ENCODE measurements at regions not wholly inside any gene's neighbourhood (a gene's known extent, or its start where the extent isn't known, plus 50 kb on each side); places are given as distances from the start of the nearest gene placed in this dataset.
A peak's percentile ranks its signal among the peaks of the same experiment; 100 is the strongest.

GRCh38 chr16:85520853-85521521, 92.1 kb upstream of the GSE1 start (continued):
- TF ChIP-seq SNAPC4 (CRISPR knock-in tag; IDR thresholded peaks at IDR 0.05) = peak; percentile 64; the same call in 1 of the 2 replicates
- no peak for TF ChIP-seq NR1H2 (CRISPR knock-in tag; IDR thresholded peaks at IDR 0.05; ENCODE audit: borderline replicate concordance, low read depth)
- TF ChIP-seq ZNF496 (CRISPR knock-in tag; IDR thresholded peaks at IDR 0.05; ENCODE audit: insufficient replicate concordance) = no peak
- TF ChIP-seq NR2C2 (CRISPR knock-in tag; IDR thresholded peaks at IDR 0.05; ENCODE audit: borderline replicate concordance) = peak; percentile 84
- TF ChIP-seq CBX1 (IDR thresholded peaks at IDR 0.05; ENCODE audit: low read depth) = peak; percentile 32
- 0 out of 2 replicates have a peak, but pooled peaks have one; percentile 44 for TF ChIP-seq ZNF232 (CRISPR knock-in tag; IDR thresholded peaks at IDR 0.05; ENCODE audit: borderline replicate concordance)
- TF ChIP-seq ZBTB26 (CRISPR knock-in tag; IDR thresholded peaks at IDR 0.05; ENCODE audit: borderline replicate concordance) = peak; percentile 70
- TF ChIP-seq TOPORS (CRISPR knock-in tag; IDR thresholded peaks at IDR 0.05) = no peak
- TF ChIP-seq, protein P1, sequence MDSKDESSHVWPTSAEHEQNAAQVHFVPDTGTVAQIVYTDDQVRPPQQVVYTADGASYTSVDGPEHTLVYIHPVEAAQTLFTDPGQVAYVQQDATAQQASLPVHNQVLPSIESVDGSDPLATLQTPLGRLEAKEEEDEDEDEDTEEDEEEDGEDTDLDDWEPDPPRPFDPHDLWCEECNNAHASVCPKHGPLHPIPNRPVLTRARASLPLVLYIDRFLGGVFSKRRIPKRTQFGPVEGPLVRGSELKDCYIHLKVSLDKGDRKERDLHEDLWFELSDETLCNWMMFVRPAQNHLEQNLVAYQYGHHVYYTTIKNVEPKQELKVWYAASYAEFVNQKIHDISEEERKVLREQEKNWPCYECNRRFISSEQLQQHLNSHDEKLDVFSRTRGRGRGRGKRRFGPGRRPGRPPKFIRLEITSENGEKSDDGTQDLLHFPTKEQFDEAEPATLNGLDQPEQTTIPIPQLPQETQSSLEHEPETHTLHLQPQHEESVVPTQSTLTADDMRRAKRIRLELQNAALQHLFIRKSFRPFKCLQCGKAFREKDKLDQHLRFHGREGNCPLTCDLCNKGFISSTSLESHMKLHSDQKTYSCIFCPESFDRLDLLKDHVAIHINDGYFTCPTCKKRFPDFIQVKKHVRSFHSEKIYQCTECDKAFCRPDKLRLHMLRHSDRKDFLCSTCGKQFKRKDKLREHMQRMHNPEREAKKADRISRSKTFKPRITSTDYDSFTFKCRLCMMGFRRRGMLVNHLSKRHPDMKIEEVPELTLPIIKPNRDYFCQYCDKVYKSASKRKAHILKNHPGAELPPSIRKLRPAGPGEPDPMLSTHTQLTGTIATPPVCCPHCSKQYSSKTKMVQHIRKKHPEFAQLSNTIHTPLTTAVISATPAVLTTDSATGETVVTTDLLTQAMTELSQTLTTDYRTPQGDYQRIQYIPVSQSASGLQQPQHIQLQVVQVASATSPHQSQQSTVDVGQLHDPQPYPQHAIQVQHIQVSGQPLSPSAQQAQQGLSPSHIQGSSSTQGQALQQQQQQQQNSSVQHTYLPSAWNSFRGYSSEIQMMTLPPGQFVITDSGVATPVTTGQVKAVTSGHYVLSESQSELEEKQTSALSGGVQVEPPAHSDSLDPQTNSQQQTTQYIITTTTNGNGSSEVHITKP (CRISPR knock-in tag; IDR thresholded peaks at IDR 0.05; ENCODE audit: low read depth) = peak; percentile 57; the same call in 1 of the 2 replicates
- no peak for TF ChIP-seq XBP1 (CRISPR knock-in tag; IDR thresholded peaks at IDR 0.05)
- TF ChIP-seq GZF1 (CRISPR knock-in tag; IDR thresholded peaks at IDR 0.05) = no peak
- TF ChIP-seq GATA4 (IDR thresholded peaks at IDR 0.05; ENCODE audit: borderline replicate concordance, low read depth) = peak; percentile 46; the same call in 1 of the 2 replicates
- 0 out of 2 replicates have a peak, but pooled peaks have one; percentile 33 for TF ChIP-seq KLF12 (CRISPR knock-in tag; IDR thresholded peaks at IDR 0.05; ENCODE audit: borderline replicate concordance)
- peak; percentile 78 for TF ChIP-seq ESRRA (CRISPR knock-in tag; IDR thresholded peaks at IDR 0.05; ENCODE audit: low read depth)
- no peak for TF ChIP-seq ZNF138 (CRISPR knock-in tag; IDR thresholded peaks at IDR 0.05; ENCODE audit: low read depth)
- TF ChIP-seq ZNF790 (CRISPR knock-in tag; IDR thresholded peaks at IDR 0.05; ENCODE audit: borderline replicate concordance) = no peak
- TF ChIP-seq, protein P2, sequence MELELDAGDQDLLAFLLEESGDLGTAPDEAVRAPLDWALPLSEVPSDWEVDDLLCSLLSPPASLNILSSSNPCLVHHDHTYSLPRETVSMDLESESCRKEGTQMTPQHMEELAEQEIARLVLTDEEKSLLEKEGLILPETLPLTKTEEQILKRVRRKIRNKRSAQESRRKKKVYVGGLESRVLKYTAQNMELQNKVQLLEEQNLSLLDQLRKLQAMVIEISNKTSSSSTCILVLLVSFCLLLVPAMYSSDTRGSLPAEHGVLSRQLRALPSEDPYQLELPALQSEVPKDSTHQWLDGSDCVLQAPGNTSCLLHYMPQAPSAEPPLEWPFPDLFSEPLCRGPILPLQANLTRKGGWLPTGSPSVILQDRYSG (CRISPR knock-in tag; IDR thresholded peaks at IDR 0.05) = no peak
- peak; percentile 28; the same call in 1 of the 2 replicates for TF ChIP-seq RAD21 (CRISPR knock-in tag; IDR thresholded peaks at IDR 0.05)
- TF ChIP-seq HDAC2 (CRISPR knock-in tag; IDR thresholded peaks at IDR 0.05) = peak; percentile 78
